HG03571 (cell line): ENCODE measurements at regions not wholly inside any gene's neighbourhood (a gene's known extent, or its start where the extent isn't known, plus 50 kb on each side); places are given as distances from the start of the nearest gene placed in this dataset.
"Not testable (repeated sequence)": the region's sequence is repeated elsewhere in the genome, so short reads cannot be mapped to it uniquely, and the experiment has no call there.

Experiments used
- ATAC-seq: cut with Tn5 transposase; IDR thresholded peaks from one replicate; pipeline ENCODE4 v1.9.1; 2021; ENCODE audit not compliant: unreplicated experiment

GRCh38 chr16:16448423-16448822 lies 69.5 kb downstream of the NPIPA7 start:
- not testable (repeated sequence) for ATAC-seq

GRCh38 chr16:16449712-16450237 lies 70.8 kb downstream of the NPIPA7 start:
- ATAC-seq, result not testable (repeated sequence)

GRCh38 chr16:16451721-16452410 lies 72.9 kb downstream of the NPIPA7 start:
- ATAC-seq, result not testable (repeated sequence)

- not testable (repeated sequence) for ATAC-seq
Measured at GRCh38 chr16:16458579-16458978, 79.6 kb downstream of the NPIPA7 start.

- not testable (repeated sequence) for ATAC-seq
Measured at GRCh38 chr16:16463792-16464191, 84.9 kb downstream of the NPIPA7 start.

GRCh38 chr16:16488919-16489318 lies 110.0 kb downstream of the NPIPA7 start:
- ATAC-seq, result not testable (repeated sequence)

- ATAC-seq, result not testable (repeated sequence)
Measured at GRCh38 chr16:16489466-16489865, 110.5 kb downstream of the NPIPA7 start.

GRCh38 chr16:16494114-16494513 lies 115.2 kb downstream of the NPIPA7 start:
- ATAC-seq, result not testable (repeated sequence)

GRCh38 chr16:16494998-16495397 lies 116.1 kb downstream of the NPIPA7 start:
- ATAC-seq, result not testable (repeated sequence)

GRCh38 chr16:16499875-16500274 lies 120.9 kb downstream of the NPIPA7 start:
- not testable (repeated sequence) for ATAC-seq

- ATAC-seq, result not testable (repeated sequence)
Measured at GRCh38 chr16:16507041-16507440, 128.1 kb downstream of the NPIPA7 start.

- not testable (repeated sequence) for ATAC-seq
Measured at GRCh38 chr16:16508344-16508743, 129.4 kb downstream of the NPIPA7 start.

GRCh38 chr16:16519395-16519794 lies 140.5 kb downstream of the NPIPA7 start:
- not testable (repeated sequence) for ATAC-seq

GRCh38 chr16:16521239-16522002 lies 142.5 kb downstream of the NPIPA7 start:
- ATAC-seq, result not testable (repeated sequence)

- not testable (repeated sequence) for ATAC-seq
Measured at GRCh38 chr16:16526998-16527397, 148.1 kb downstream of the NPIPA7 start.

GRCh38 chr16:16530744-16531143 lies 151.8 kb downstream of the NPIPA7 start:
- ATAC-seq, result not testable (repeated sequence)

- not testable (repeated sequence) for ATAC-seq
Measured at GRCh38 chr16:16535565-16535964, 156.6 kb downstream of the NPIPA7 start.

GRCh38 chr16:16536151-16536550 lies 157.2 kb downstream of the NPIPA7 start:
- not testable (repeated sequence) for ATAC-seq

GRCh38 chr16:16549710-16550109 lies 170.8 kb downstream of the NPIPA7 start:
- ATAC-seq, result not testable (repeated sequence)

- not testable (repeated sequence) for ATAC-seq
Measured at GRCh38 chr16:16550824-16551223, 171.9 kb downstream of the NPIPA7 start.

GRCh38 chr16:16552819-16553340 lies 173.9 kb downstream of the NPIPA7 start:
- not testable (repeated sequence) for ATAC-seq
